ENCODE measurements at regions not wholly inside any gene's neighbourhood (a gene's known extent, or its start where the extent isn't known, plus 50 kb on each side); places are given as distances from the start of the nearest gene placed in this dataset.

GRCh38 chr3:19070325-19070724 is 78.0 kb upstream of the KCNH8 start:
- ChIA-PET POLR2A (no interaction called here), CTCF (no interaction called here)
- TF ChIP-seq CTCF (IDR thresholded peaks at IDR 0.05; ENCODE audit: low read depth, low read length): no peak
- H3K27ac ChIP-seq (ENCODE audit: low read depth, low read length): no peak overlapping the region
- no peak for DNase-seq (ENCODE audit: low read depth, low spot score)
- peaks cover 18% of the 10 kb centered on the region for H3K9me3 ChIP-seq (ENCODE audit: control insufficient read depth, insufficient read depth, low read length)
- no peak overlapping the region for H3K4me3 ChIP-seq (ENCODE audit: low read depth, low read length)
- H3K27me3 ChIP-seq (ENCODE audit: control insufficient read depth, insufficient read depth, low read length): no peaks in the 10 kb centered on the region

- CTCF ChIA-PET: no interaction called here
- Histone ChIP-seq H3K4me3 (ENCODE audit: low read depth, low read length) (no peak overlapping the region), H3K27me3 (ENCODE audit: control insufficient read depth, insufficient read depth, low read length) (no peaks in the 10 kb centered on the region), H3K27ac (ENCODE audit: low read depth, low read length) (no peak overlapping the region), H3K9me3 (ENCODE audit: control insufficient read depth, insufficient read depth, low read length) (peaks cover 10% of the 10 kb centered on the region)
- no peak for TF ChIP-seq CTCF (IDR thresholded peaks at IDR 0.05; ENCODE audit: low read depth, low read length)
- POLR2A ChIA-PET: no interaction called here
- DNase-seq (ENCODE audit: low read depth, low spot score): no peak
Measured at GRCh38 chr3:19065027-19065426, 83.3 kb upstream of the KCNH8 start.

- POLR2A ChIA-PET: no interaction called here
- H3K4me3 ChIP-seq (ENCODE audit: low read depth, low read length): no peak overlapping the region
- CTCF ChIA-PET: no interaction called here
Measured at GRCh38 chr3:19063936-19064335, 84.4 kb upstream of the KCNH8 start.

GRCh38 chr3:19060404-19060803 is 87.9 kb upstream of the KCNH8 start:
- DNase-seq (ENCODE audit: low read depth, low spot score): no peak
- TF ChIP-seq CTCF (IDR thresholded peaks at IDR 0.05; ENCODE audit: low read depth, low read length): no peak
- no peak overlapping the region for H3K4me3 ChIP-seq (ENCODE audit: low read depth, low read length)
- POLR2A ChIA-PET: no interaction called here
- H3K9me3 ChIP-seq (ENCODE audit: control insufficient read depth, insufficient read depth, low read length): no peaks in the 10 kb centered on the region
- H3K27ac ChIP-seq (ENCODE audit: low read depth, low read length): no peak overlapping the region
- CTCF ChIA-PET: no interaction called here
- no peaks in the 10 kb centered on the region for H3K27me3 ChIP-seq (ENCODE audit: control insufficient read depth, insufficient read depth, low read length)

More at GRCh38 chr3:19063936-19064335, 84.4 kb upstream of the KCNH8 start:
- peaks cover 3% of the 10 kb centered on the region for H3K9me3 ChIP-seq (ENCODE audit: control insufficient read depth, insufficient read depth, low read length)
- TF ChIP-seq CTCF (IDR thresholded peaks at IDR 0.05; ENCODE audit: low read depth, low read length): no peak
- DNase-seq (ENCODE audit: low read depth, low spot score): no peak
- no peak overlapping the region for H3K27ac ChIP-seq (ENCODE audit: low read depth, low read length)
- H3K27me3 ChIP-seq (ENCODE audit: control insufficient read depth, insufficient read depth, low read length): no peaks in the 10 kb centered on the region

- H3K27me3 ChIP-seq (ENCODE audit: control insufficient read depth, insufficient read depth, low read length): no peaks in the 10 kb centered on the region
- H3K4me3 ChIP-seq (ENCODE audit: low read depth, low read length): no peak overlapping the region
- ChIA-PET CTCF (no interaction called here), POLR2A (no interaction called here)
- DNase-seq (ENCODE audit: low read depth, low spot score): no peak
- no peak overlapping the region for H3K27ac ChIP-seq (ENCODE audit: low read depth, low read length)
- no peak for TF ChIP-seq CTCF (IDR thresholded peaks at IDR 0.05; ENCODE audit: low read depth, low read length)
- H3K9me3 ChIP-seq (ENCODE audit: control insufficient read depth, insufficient read depth, low read length): peaks cover 7% of the 10 kb centered on the region
Measured at GRCh38 chr3:19052874-19053273, 95.4 kb upstream of the KCNH8 start.

Data from AG04450 (cell line).